Fibroblast of lung (primary cell): ENCODE measurements at regions not wholly inside any gene's neighbourhood (a gene's known extent, or its start where the extent isn't known, plus 50 kb on each side); places are given as distances from the start of the nearest gene placed in this dataset.

Source experiments
- CTCF ChIP-seq, 2 donors: IDR thresholded peaks in 1 of 2; conservative IDR thresholded peaks in 1 of 2; 1 replicate in 1 of 2; 2 replicates in 1 of 2; pipeline ENCODE4 v1.5.1; 2011 to 2012; ENCODE audit warnings: low read length in 2 of 2, control low read depth in 1 of 2, inconsistent platforms in 1 of 2, low read depth in 1 of 2, mild to moderate bottlenecking in 1 of 2
- EZH2 ChIP-seq: IDR thresholded peaks from 2 replicates; pipeline ENCODE4 v1.5.1; 2012; ENCODE audit warnings: low read length, control low read depth, mild to moderate bottlenecking; ENCODE audit errors: missing control alignments

GRCh38 chr1:9481048-9481447 lies 58.2 kb upstream of the SLC25A33 start:
- TF ChIP-seq CTCF (conservative IDR thresholded peaks at IDR 0.05 in 1 of 2, IDR thresholded peaks at IDR 0.05 in 1 of 2; ENCODE audit: low read depth in 1 of 2, low read length in 2 of 2): no peak
- no peak for TF ChIP-seq EZH2
